Pancreas (tissue), 10 donors: ENCODE measurements at regions not wholly inside any gene's neighbourhood (a gene's known extent, or its start where the extent isn't known, plus 50 kb on each side); places are given as distances from the start of the nearest gene placed in this dataset.

Source experiments
- ATAC-seq, 4 donors: fragments of 200-7000 bp; cut with Tn5 transposase; one replicate each; pipeline versions ENCODE4 v1.8.0 to v1.9.1; 2020; ENCODE audit warnings: mild to moderate bottlenecking in 4 of 4, moderate library complexity in 4 of 4
- DNase-seq, 6 donors: peaks; one replicate each; pipeline ENCODE4 v3.0.0-alpha.2; 2020
- FAIRE-seq: peaks from 2 replicates; lab custom pipeline; 2012; peaks lifted over from hg19 to GRCh38; lab: Jason Lieb, UNC
- H3K27ac ChIP-seq, 4 donors: fragments of 200-600 bp; sonication (generic); 1 replicate in 3 of 4; 2 replicates in 1 of 4; pipeline versions ENCODE4 v1.5.0 to v1.8.0; 2020
- H3K27me3 ChIP-seq, 4 donors: fragments of 200-600 bp; one replicate each; pipeline ENCODE4 v1.8.0; 2021
- H3K36me3 ChIP-seq, 3 donors: fragments of 200-600 bp; sonication (generic) in 1 of 3; one replicate each; pipeline versions ENCODE4 v1.5.0 to v1.8.0; 2020 to 2021
- H3K4me1 ChIP-seq, 3 donors: fragments of 200-600 bp; one replicate each; pipeline ENCODE4 v1.8.0; 2021
- H3K4me3 ChIP-seq, 4 donors: fragments of 200-600 bp; sonication (generic) in 2 of 4; one replicate each; pipeline versions ENCODE4 v1.5.0 to v1.8.0; 2020 to 2021
- H3K9me3 ChIP-seq, 4 donors: fragments of 200-600 bp; one replicate each; pipeline ENCODE4 v1.8.0; 2021
- WGBS, 2 donors: extraction: QIAGEN DNeasy Blood & Tissue Kit; methylation state at CpG; one replicate each; pipeline ENCODE4 v1.1.7; 2013; 5-methylcytosine and 5-hydroxymethylcytosine counted together
- intact Hi-C, 3 donors: fragments of 100-400 bp; cut with DNase I; formaldehyde crosslinking; loops; one replicate each; pipeline versions ENCODE4 v1.11.1 to v1.14.2; 2022
- TF ChIP-seq, protein P1 (sequence below), 4 donors: fragments of 200-600 bp; sonication (generic) in 3 of 4; IDR thresholded peaks; one replicate each; pipeline versions ENCODE4 v1.5.0 to v1.8.0; 2021; ENCODE audit warnings: antibody characterized with exemption in 4 of 4
- donor health status: healthy with polysubstance abuse.
- donor health status: DM: no; HTN: no; CAD: no; lungs with moderate emphysema.
- donor health status: DM: no; HTN: no; CAD: no.
- donor health status: control.
- donor health status: control.
- donor health status: Bipolar disorder and iron deficiency.
- donor health status: DM: yes; HTN: yes; CAD: no.
- donor health status: DM: no; HTN: no; CAD: no.
- donor health status: DM: no; HTN: no; CAD: no.
- donor health status: DM: yes; HTN: yes; CAD: no.

DNA sequence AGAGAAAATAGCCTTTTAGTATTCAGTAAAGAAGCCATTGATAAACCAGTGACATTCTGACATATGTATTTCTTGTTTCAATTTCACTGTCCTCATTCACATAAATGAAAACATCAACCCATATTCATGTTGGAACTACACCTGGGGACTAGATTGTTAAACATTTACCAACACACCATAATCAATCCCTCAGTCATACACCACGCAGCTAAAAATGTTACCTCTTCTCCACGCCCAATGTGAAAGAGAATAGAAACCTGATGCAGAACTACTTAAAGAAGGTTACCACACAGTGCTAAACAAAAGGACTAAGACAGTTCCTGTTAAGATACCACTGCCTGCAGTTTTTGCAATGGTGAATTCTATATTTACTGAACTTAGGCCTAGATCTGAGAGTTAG is 518.9 kb downstream of the PRELID2 start:
- intact Hi-C loops: no loop called here
- DNase-seq: no peak
- Histone ChIP-seq H3K4me3 (no peak overlapping the region), H3K36me3 (no peaks in the 10 kb centered on the region), H3K27me3 (no peaks in the 10 kb centered on the region), H3K27ac (no peak overlapping the region), H3K4me1 (no peaks in the 10 kb centered on the region), H3K9me3 (no peaks in the 10 kb centered on the region)
- FAIRE-seq: no peak
- TF ChIP-seq, protein P1, sequence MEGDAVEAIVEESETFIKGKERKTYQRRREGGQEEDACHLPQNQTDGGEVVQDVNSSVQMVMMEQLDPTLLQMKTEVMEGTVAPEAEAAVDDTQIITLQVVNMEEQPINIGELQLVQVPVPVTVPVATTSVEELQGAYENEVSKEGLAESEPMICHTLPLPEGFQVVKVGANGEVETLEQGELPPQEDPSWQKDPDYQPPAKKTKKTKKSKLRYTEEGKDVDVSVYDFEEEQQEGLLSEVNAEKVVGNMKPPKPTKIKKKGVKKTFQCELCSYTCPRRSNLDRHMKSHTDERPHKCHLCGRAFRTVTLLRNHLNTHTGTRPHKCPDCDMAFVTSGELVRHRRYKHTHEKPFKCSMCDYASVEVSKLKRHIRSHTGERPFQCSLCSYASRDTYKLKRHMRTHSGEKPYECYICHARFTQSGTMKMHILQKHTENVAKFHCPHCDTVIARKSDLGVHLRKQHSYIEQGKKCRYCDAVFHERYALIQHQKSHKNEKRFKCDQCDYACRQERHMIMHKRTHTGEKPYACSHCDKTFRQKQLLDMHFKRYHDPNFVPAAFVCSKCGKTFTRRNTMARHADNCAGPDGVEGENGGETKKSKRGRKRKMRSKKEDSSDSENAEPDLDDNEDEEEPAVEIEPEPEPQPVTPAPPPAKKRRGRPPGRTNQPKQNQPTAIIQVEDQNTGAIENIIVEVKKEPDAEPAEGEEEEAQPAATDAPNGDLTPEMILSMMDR (IDR thresholded peaks at IDR 0.05): no peak
- 92 to 99% methylated on average over 2 of the region's 2 CpGs for WGBS, 2 donors
- ATAC-seq: no peak

DNA sequence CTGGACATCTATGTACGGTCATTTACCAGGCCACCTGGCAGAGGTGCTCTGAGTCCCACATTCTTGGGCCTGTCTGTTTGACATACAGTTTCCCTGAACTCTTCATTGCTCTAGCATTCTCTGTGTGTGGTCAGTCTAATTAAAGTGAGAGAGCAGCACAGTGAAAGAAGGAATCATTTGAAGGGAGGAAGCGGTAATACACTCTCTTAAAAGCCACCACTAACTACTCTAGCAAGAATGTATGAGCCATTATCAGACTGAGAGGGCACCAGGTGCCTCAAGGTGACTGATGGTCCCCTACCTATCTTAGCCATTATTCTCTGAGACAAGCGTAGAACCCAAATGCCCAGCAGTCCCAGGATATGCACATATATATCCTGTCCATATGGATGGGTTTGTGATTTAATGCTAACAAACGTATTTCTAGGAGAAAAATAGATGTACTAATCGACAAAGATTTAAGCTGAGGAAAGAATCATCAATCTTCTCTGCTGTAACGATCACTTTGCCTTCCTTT is 527.2 kb downstream of the PRELID2 start:
- DNase-seq: no peak
- Histone ChIP-seq H3K4me3 (no peak overlapping the region), H3K4me1 (no peaks in the 10 kb centered on the region), H3K27me3 (no peaks in the 10 kb centered on the region), H3K9me3 (no peaks in the 10 kb centered on the region), H3K27ac (no peak overlapping the region), H3K36me3 (no peaks in the 10 kb centered on the region)
- TF ChIP-seq, protein P1 (IDR thresholded peaks at IDR 0.05): no peak
- no peak for FAIRE-seq
- WGBS, 2 donors: 80 to 87% methylated on average over 6 of the region's 6 CpGs
- no peak for ATAC-seq
- intact Hi-C loops: no loop called here

DNA sequence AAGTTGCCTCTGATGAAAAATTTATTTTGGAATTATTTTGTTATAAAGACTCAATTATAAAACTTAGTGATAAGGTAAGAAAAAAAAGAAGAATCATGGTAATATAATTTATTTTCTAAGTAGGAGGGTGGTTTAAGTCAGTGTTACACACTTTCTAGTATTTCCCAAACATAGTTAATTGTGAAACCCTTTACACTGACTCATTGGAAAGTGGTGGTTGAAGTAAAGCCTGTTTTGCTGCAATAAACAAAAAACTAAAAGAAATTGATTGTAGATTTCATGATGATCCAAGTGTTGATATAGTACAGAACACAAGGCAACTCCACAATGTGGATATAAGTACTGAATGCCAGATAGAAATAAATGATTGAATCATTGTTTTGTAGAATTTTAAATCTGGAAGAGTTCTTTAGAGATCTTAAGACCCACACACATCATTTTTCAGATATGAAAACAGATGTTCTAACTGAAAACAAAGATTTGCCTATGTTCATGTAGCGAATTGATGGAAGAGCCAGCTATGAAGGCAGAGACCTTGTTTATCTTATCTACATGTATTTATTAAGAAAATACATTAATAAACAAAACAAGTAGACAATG is 539.8 kb downstream of the PRELID2 start:
- no peaks in the 10 kb centered on the region for H3K9me3 ChIP-seq
- H3K36me3 ChIP-seq: no peaks in the 10 kb centered on the region
- 93 to 95% methylated on average over 1 of the region's 1 CpG for WGBS, 2 donors
- no peaks in the 10 kb centered on the region for H3K27me3 ChIP-seq
- no peak for DNase-seq
- no peaks in the 10 kb centered on the region for H3K4me1 ChIP-seq
- H3K4me3 ChIP-seq: no peak overlapping the region
- H3K27ac ChIP-seq: no peak overlapping the region
- TF ChIP-seq, protein P1 (IDR thresholded peaks at IDR 0.05): no peak
- FAIRE-seq: no peak
- no peak for ATAC-seq
- intact Hi-C loops: no loop called here

DNA sequence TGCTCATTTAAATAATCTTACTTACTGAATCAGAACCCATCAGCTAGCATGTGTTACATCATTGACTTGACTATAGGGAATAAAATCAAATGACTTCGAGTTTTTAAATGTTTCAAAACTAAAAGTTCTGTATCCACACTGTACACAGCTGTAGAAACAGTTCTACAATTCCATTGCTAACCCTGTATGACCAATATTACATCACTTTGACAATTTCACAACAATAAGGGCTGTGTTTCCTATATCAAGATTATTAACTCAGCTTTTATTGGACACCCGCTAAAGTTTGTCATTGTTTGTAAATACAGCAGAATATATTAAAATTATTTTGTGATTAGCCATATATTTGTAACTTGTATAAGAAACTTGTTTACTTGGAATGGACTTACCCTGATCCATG is 540.8 kb downstream of the PRELID2 start:
- FAIRE-seq: no peak
- Histone ChIP-seq H3K27ac (no peak overlapping the region), H3K36me3 (no peaks in the 10 kb centered on the region), H3K9me3 (no peaks in the 10 kb centered on the region), H3K27me3 (no peaks in the 10 kb centered on the region), H3K4me1 (no peaks in the 10 kb centered on the region), H3K4me3 (no peak overlapping the region)
- no peak for ATAC-seq
- 59 to 69% methylated on average over 2 of the region's 2 CpGs for WGBS, 2 donors
- TF ChIP-seq, protein P1 (IDR thresholded peaks at IDR 0.05): no peak
- DNase-seq: no peak
- intact Hi-C loops: no loop called here

DNA sequence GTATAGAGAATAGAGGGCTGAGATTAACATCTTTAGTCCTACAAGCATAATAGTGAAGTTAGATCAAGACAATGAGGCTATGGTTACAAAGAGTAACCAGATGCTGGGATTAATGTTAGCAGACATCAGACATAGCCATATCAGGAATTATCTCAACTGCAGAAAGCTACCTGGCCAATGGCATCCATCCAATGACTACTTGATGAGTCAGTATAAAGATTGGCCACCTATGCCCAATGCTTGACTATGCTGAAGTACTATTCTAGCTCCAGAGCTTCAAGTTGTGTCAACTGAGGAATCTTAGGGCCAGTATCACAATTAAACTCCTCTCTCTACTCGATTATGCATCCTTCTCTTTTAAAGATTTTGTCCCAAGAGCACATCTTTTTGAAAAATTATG is 541.4 kb downstream of the PRELID2 start:
- DNase-seq: no peak
- Histone ChIP-seq H3K4me1 (no peaks in the 10 kb centered on the region), H3K27me3 (no peaks in the 10 kb centered on the region), H3K27ac (no peak overlapping the region), H3K36me3 (no peaks in the 10 kb centered on the region), H3K9me3 (no peaks in the 10 kb centered on the region), H3K4me3 (no peak overlapping the region)
- intact Hi-C loops: no loop called here
- TF ChIP-seq, protein P1 (IDR thresholded peaks at IDR 0.05): no peak
- no peak for FAIRE-seq
- no peak for ATAC-seq
- 53 to 54% methylated on average over 1 of the region's 1 CpG for WGBS, 2 donors
